ENCODE measurements at regions not wholly inside any gene's neighbourhood (a gene's known extent, or its start where the extent isn't known, plus 50 kb on each side); places are given as distances from the start of the nearest gene placed in this dataset.

DNA sequence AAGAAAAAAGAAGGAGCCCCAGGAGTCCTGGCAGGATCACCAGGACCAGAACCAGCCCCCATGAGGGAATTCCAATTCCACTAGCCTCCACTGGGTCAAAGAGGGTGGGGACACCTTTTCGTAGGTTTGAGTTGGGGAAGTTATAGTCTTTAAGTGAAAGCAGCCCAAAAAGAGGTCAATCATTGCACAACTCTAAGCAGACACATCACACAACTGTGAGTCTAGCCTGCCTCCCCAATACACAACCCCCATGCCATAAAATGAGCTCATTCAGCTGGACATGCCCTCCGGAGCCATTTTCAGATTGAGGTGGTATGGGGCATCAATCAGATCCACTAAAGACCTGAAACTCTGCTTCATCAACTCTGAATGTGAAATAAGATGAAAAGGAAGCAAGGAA is 179.9 kb downstream of the NPHP4 start:
- DNase-seq (ENCODE audit: low read depth, low spot score): no peak
- no peak overlapping the region for H3K4me3 ChIP-seq (ENCODE audit: low read length)

- no peak overlapping the region for H3K4me3 ChIP-seq (ENCODE audit: low read length)
- DNase-seq (ENCODE audit: low read depth, low spot score): no peak
Observed at GRCh38 chr1:5811419-5811818, 180.8 kb downstream of the NPHP4 start.

DNA sequence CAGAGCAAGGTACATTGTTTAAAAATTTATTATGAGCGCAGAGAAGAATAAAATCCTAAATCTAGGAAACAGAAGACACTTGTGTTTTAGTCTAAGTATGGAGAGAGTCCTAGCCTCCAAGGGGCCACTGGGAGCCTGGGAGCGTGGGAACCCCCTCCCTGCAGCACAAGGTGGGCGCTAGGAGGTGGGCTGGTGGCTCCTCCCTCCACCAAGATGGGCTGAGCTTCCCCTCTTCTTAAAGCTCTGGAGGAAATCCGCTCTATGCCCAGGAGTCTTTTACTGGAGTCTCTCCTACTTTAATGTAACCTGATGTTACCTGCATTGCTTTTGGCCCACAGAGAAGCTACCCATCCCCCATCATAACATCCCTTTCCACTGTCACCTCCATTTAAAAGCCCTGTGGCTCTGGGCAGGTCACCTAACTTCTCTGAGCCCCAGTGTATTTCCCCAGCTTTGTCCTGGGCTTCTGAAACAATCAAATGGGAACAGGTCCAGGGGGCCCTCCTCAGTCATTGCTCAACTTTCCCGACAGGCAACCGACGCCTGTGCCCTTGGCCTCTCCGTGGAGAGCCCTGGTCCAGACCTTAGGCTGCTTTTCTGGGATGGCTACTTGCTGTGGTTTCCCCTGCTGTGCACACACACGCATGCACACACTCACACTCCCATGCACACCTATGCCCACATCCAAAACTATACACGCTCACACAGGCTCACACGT is 181.5 kb downstream of the NPHP4 start:
- H3K4me3 ChIP-seq (ENCODE audit: low read length): no peak overlapping the region
- no peak for DNase-seq (ENCODE audit: low read depth, low spot score)

DNA sequence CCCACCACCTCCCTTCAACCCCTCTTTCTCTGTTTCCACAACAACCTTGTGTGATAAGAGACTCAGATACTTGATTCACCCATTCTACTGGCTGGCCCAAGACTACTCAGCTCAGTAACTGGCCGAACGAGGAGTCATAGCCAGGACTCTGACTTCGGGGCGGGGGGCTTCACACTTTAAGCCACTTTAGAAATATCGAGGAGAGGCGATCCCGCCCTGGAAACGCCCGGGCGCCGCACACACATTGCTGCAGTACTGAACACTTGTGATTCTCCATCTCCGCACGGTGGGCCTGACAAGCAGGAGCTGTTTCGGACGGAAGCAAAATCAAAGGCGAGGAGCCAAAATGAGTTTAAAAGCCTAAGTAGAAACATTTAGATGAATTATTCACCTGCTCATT is 182.1 kb downstream of the NPHP4 start:
- DNase-seq (ENCODE audit: low read depth, low spot score): no peak
- no peak overlapping the region for H3K4me3 ChIP-seq (ENCODE audit: low read length)

DNA sequence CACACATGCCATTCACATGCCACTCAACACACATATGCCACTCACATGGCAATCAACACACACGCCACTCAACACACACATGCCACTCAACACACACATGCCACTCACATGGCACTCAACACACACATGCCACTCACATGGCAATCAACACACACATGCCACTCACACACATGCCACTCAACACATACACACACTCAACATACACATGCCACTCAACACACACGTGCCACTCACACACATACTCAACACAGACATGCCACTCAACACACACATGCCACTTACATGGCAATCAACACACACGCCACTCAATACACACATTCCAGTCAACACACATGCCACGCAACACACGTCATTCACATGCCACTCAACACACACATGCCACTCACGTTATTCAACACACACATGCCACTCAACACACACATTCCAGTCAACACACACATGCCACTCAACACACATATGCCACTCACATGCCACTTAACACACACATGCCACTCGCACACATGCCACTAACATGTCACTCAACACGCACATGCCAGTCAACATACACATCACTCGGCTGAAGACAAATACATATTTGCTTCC is 182.9 kb downstream of the NPHP4 start:
- DNase-seq (ENCODE audit: low read depth, low spot score): no peak
- H3K4me3 ChIP-seq (ENCODE audit: low read length): no peak overlapping the region

DNA sequence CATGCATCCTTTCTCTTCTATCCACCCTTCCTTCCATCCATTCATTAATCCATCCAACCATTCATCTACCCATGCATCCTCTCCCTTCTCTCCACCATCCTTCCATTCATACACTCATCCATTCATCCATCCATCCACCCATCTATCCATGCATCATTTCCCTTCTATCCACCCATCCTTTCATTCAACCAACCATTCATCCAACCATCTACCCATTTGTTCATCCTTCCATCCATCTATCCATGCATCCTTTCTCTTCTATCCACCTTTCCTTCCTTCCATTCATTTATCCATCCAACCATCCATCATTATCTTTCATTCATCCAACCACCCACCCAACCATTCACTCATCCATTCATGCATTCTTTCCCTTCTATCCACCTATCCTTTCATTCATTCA is 188.4 kb downstream of the NPHP4 start:
- no peak overlapping the region for H3K4me3 ChIP-seq (ENCODE audit: low read length)
- no peak for DNase-seq (ENCODE audit: low read depth, low spot score)

- no peak for DNase-seq (ENCODE audit: low read depth, low spot score)
Observed at GRCh38 chr1:5802606-5803005, 189.6 kb downstream of the NPHP4 start.

DNA sequence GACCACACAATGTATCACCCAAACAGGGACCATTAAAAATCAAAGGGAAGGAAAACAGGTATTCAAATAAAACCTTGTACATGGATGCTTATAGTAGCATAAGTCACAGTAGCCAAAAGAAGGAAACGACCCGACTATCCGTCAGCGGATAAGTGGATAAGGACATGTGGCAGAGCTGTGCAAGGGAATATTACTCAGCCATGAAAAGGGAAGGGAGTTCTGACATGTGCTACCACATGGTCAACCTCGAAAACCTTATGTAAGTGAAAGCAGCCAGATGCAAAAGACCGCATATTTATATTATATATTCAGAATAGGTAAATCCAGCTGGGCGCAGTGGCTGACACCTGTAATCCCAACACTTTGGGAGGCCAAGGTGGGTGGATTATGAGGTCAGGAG is 193.3 kb downstream of the NPHP4 start:
- no peak for DNase-seq (ENCODE audit: low read depth, low spot score)
- no peak overlapping the region for H3K4me3 ChIP-seq (ENCODE audit: low read length)

More at GRCh38 chr1:5802606-5803005, 189.6 kb downstream of the NPHP4 start:
- H3K4me3 ChIP-seq (ENCODE audit: low read length): no peak overlapping the region

DNA sequence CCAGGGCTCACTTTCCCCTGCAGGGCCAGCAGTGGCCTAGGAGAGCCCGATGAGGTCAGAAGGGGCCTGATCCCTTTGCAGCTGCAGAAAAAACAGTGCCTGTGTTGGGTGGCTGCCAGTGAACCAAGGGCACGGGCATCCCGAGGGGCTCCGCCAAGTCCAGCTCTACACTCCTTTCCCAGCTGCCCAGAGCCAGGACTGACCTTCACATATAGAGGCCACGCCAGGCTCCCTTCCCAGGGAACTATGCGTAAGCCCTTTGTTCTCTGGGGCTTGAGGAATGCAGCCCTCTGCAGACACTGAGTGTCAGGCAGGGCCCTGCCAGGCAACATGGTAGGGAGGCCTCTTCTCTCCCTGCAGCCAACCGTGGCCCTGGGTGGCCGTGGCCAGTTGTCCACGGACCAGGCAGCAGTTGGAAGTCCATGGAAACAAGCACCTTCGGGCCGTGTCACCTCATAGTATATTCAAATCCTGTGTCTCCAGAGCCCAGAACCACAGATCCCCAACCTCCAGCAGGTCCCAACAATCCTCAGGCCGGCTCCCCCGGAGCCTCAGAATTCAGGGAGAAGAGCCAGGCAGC is 194.0 kb downstream of the NPHP4 start:
- H3K4me3 ChIP-seq (ENCODE audit: low read length): no peak overlapping the region
- no peak for DNase-seq (ENCODE audit: low read depth, low spot score)

DNA sequence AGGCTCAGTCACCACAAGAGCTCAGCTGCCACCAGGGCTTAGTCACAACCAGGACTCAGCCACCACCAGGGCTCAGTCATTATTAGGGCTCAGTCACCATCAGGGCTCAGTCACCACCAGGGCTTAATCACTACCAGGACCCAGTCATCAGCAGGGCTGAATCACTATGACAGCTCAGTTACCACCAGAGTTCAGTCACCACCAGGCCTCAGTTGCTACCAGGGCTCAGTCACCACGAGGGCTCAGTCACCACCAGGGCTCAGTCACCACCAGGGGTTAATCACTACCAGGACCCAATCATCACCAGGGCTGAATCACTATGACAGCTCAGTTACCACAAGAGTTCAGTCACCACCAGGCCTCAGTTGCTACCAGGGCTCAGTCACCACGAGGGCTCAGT is 196.2 kb downstream of the NPHP4 start:
- DNase-seq (ENCODE audit: low read depth, low spot score): no peak
- no peak overlapping the region for H3K4me3 ChIP-seq (ENCODE audit: low read length)

GRCh38 chr1:5794279-5794678 is 197.9 kb downstream of the NPHP4 start:
- DNase-seq (ENCODE audit: low read depth, low spot score): no peak
- no peak overlapping the region for H3K4me3 ChIP-seq (ENCODE audit: low read length)

DNA sequence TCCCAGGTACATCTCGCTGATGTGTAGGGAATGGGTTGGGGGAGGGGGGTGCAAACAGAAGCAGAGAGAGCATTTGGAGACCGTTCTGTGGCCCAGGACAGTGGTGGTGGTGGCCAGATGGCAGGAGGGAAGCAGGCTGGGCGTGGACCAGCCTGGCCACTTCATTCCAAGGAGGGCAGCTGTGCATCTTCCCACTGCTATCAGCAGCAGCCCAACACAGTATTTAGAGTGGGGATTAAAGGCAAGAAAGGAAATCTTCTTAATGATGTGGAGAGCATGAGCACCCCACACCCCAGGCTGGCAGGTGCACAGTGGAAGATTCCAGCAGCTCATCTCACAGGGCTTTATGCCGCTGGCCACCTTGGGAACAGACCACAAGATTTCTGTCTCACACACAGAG is 198.7 kb downstream of the NPHP4 start:
- DNase-seq (ENCODE audit: low read depth, low spot score): no peak
- H3K4me3 ChIP-seq (ENCODE audit: low read length): no peak overlapping the region

DNA sequence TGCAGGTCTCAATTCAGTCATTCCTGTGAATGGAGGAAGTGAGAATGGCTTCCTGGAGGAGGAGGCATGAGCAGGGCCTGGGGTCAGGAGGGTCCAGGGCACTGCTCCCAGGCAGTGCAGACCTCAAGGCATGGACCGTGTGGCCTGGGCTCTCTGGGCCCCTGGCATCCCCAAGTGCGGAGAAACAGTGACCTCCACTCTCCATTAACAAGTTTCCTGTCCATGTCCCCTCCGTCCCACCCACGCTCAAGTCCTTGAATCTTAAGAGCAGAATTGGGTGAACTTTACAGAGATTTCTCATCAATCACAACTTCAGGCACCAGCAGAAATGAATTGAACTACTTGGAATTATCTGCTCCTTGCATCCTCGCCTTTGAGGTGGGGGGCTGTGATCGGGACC is 211.1 kb downstream of the NPHP4 start:
- H3K4me3 ChIP-seq (ENCODE audit: low read length): no peak overlapping the region
- no peak for DNase-seq (ENCODE audit: low read depth, low spot score)

GRCh38 chr1:5780324-5780716 is 211.9 kb downstream of the NPHP4 start:
- no peak overlapping the region for H3K4me3 ChIP-seq (ENCODE audit: low read length)
- no peak for DNase-seq (ENCODE audit: low read depth, low spot score)

DNA sequence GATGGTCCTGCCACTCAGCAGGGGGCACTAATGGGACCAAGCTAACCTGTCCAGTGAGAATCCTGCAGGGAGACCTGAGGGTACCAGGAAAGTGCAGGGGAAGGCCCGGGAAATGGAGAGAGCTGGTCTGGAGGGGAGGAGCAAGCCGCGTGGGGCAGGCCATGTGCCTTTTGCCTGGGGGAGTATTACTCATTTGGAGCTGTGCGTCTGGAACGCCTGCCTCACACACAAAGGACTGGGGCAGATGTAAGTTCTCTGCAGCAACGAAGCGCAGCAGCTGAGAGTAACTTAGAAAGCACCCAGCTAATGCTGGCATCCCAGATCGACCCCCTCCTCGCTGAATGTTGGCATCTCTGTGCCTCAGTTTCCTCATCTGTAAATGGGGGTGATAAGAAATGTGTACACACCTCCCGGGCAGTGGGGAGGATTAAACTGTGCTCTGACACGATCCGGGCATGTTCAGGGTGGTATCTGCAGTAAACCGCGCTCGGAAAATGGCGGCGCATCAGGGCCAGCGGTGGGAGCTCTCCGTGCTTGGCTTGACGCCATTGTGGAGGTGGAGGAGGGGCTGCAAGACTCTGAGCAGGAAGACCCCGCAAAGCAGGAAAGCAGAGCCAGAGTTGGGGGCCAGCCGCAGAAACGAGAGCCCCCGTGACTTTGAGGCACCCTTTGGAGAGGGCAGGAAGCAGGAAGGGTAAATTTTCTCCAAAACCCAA is 212.5 kb downstream of the NPHP4 start:
- no peak for DNase-seq (ENCODE audit: low read depth, low spot score)
- H3K4me3 ChIP-seq (ENCODE audit: low read length): no peak overlapping the region

- DNase-seq (ENCODE audit: low read depth, low spot score): no peak
- H3K4me3 ChIP-seq (ENCODE audit: low read length): no peak overlapping the region
Observed at GRCh38 chr1:5776035-5776550, 216.1 kb downstream of the NPHP4 start.

GRCh38 chr1:5774019-5774418 is 218.2 kb downstream of the NPHP4 start:
- no peak for DNase-seq (ENCODE audit: low read depth, low spot score)
- no peak overlapping the region for H3K4me3 ChIP-seq (ENCODE audit: low read length)

GRCh38 chr1:5771788-5772187 is 220.4 kb downstream of the NPHP4 start:
- no peak overlapping the region for H3K4me3 ChIP-seq (ENCODE audit: low read length)
- DNase-seq (ENCODE audit: low read depth, low spot score): no peak

- no peak overlapping the region for H3K4me3 ChIP-seq (ENCODE audit: low read length)
- DNase-seq (ENCODE audit: low read depth, low spot score): no peak
Observed at GRCh38 chr1:5770981-5771765, 221.1 kb downstream of the NPHP4 start.
